Mucosa of rectum (tissue), 2 donors: ENCODE measurements at regions not wholly inside any gene's neighbourhood (a gene's known extent, or its start where the extent isn't known, plus 50 kb on each side); places are given as distances from the start of the nearest gene placed in this dataset.
"Not testable (repeated sequence)": the region's sequence is repeated elsewhere in the genome, so short reads cannot be mapped to it uniquely, and the experiment has no call there.

Experiments
- H3K27ac ChIP-seq, 2 donors: one replicate each; pipeline ENCODE4 v1.7.0; 2013; ENCODE audit warnings: inconsistent platforms in 2 of 2, low read depth in 2 of 2, low read length in 2 of 2
- H3K27me3 ChIP-seq, 2 donors: one replicate each; pipeline ENCODE4 v1.7.0; 2013; ENCODE audit warnings: low read length in 2 of 2; ENCODE audit not compliant: control insufficient read depth in 2 of 2, insufficient read depth in 2 of 2
- H3K36me3 ChIP-seq, 2 donors: one replicate each; pipeline ENCODE4 v1.7.0; 2013; ENCODE audit warnings: low read length in 2 of 2; ENCODE audit not compliant: control insufficient read depth in 2 of 2, insufficient read depth in 2 of 2
- H3K4me1 ChIP-seq, 2 donors: one replicate each; pipeline ENCODE4 v1.7.0; 2013; ENCODE audit warnings: low read length in 2 of 2, mild to moderate bottlenecking in 1 of 2; ENCODE audit not compliant: control insufficient read depth in 2 of 2, insufficient read depth in 2 of 2
- H3K4me3 ChIP-seq, 2 donors: one replicate each; pipeline ENCODE4 v1.7.0; 2013; ENCODE audit warnings: low read length in 2 of 2
- H3K9ac ChIP-seq, 2 donors: one replicate each; pipeline ENCODE4 v1.7.0; 2013; ENCODE audit warnings: low read length in 2 of 2, low read depth in 1 of 2, mild to moderate bottlenecking in 1 of 2
- H3K9me3 ChIP-seq, 2 donors: one replicate each; pipeline ENCODE4 v1.7.0; 2013; ENCODE audit warnings: low read length in 2 of 2; ENCODE audit not compliant: control insufficient read depth in 2 of 2
- donor health status: healthy.
- donor health status: Normal muscosa, but diverticular disease.

DNA sequence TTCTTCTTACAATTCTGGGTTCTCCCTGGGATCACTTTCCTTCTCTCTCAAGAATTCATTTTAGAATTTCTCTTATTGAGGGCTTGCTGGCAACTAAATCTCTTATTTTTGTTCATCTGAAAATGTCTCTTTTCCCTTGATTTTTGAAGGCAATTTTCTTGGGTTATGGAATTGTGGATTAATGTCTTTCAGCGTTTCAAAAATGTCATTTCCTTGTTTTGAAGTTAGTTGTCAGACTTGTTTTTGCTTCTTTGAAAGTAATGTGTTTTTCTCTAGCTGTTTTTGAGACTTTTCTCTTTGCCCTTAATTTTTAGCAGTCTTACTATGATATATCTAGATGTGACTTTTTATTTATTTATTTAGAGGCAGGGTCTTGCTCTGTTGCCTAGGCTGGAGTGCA, 205.7 kb downstream of the CHIC2 start:
- no peak overlapping the region for H3K27ac ChIP-seq
- H3K9ac ChIP-seq, result no peak overlapping the region
- no peaks in the 10 kb centered on the region for H3K9me3 ChIP-seq
- no peak overlapping the region for H3K4me3 ChIP-seq
- no peaks in the 10 kb centered on the region for H3K36me3 ChIP-seq
- H3K27me3 ChIP-seq, result no peaks in the 10 kb centered on the region
- H3K4me1 ChIP-seq, result no peaks in the 10 kb centered on the region

DNA sequence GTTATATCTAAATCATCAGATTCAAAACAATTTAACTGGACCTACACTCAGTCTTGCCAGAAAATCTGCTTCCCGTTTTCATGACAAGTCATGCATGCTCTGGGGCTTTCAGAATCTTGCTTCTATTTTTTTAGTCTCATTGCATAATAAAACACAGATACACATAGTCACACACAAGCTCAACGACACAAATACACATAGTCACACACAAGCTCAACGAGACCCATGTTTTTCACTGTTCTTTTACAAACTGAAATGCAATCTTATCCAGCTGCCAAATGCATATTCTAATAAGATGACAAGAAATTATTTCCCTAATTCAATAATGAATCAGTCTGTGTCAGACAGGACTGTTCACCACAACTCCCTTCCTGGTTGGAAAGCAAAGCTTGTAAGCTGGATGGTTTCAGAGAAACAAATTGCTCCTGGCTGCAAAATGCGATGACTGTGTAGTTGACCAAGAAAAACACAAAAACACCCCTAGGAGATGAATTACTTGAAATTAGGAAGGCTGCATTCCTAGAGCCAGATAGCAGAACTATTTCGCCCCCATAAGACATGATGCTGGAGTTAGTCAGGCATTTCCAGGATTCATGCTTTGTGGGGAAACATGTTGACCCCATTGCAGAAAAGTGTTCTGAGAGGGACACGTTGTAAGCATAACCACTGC, 208.7 kb downstream of the CHIC2 start:
- no peaks in the 10 kb centered on the region for H3K27me3 ChIP-seq
- H3K9ac ChIP-seq, result no peak overlapping the region
- no peak overlapping the region for H3K4me3 ChIP-seq
- H3K4me1 ChIP-seq, result no peaks in the 10 kb centered on the region
- no peaks in the 10 kb centered on the region for H3K36me3 ChIP-seq
- no peaks in the 10 kb centered on the region for H3K9me3 ChIP-seq
- no peak overlapping the region for H3K27ac ChIP-seq

DNA sequence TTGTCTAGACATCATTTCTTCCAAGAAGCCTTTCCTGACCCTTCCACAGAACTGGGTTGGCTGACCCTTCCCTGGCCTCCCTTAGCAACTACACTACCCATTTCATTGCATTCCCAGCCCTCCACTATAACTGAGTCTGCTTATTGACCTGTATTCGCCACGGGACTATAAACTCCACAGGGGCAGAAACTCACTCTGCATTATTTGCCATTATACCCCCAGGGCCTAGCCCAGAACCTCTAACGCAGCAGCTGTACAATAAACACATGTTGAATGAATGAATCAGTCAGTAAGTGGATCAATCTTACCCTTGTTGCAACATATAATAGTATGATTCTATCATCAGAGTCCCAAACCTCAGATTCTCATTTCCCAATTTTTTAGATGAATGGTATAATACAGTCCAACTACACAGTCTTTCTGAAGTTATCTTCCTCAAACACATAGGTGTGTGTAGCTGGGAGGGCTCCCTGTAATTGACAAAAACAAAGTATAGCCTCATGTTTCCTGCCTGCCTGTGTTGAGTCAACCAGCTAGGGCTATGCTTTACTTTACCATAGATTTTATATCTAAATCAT, 209.3 kb downstream of the CHIC2 start:
- H3K27ac ChIP-seq, result no peak overlapping the region
- no peak overlapping the region for H3K9ac ChIP-seq
- H3K36me3 ChIP-seq, result no peaks in the 10 kb centered on the region
- H3K4me1 ChIP-seq, result peaks cover 0 to 3% of the 10 kb centered on the region in 2 donors
- H3K9me3 ChIP-seq, result no peaks in the 10 kb centered on the region
- no peak overlapping the region for H3K4me3 ChIP-seq
- H3K27me3 ChIP-seq, result no peaks in the 10 kb centered on the region

DNA sequence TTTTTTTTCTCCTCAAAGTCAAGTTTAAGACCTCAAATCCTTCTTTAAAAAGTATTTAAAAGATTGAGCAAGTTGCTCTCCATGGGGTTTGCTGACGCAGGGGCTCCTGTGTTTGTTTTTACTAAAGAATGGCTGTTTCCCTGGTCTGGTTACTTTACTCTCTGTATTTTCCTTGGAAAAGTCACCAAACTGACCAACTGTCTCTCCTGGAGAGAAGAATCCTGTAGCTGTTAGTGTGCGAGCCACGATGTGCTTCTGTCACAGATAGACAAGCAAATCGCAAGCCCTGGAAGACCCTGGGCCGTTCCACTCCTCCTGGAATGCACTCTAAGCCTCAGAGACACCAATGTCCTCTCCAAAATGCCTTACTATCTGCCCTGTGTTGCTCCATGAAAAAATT, 212.1 kb downstream of the CHIC2 start:
- Histone ChIP-seq H3K36me3 (no peaks in the 10 kb centered on the region), H3K27me3 (no peaks in the 10 kb centered on the region), H3K4me1 (peaks cover 0 to 7% of the 10 kb centered on the region in 2 donors), H3K4me3 (no peak overlapping the region), H3K9me3 (no peaks in the 10 kb centered on the region), H3K27ac (no peak overlapping the region), H3K9ac (no peak overlapping the region)

DNA sequence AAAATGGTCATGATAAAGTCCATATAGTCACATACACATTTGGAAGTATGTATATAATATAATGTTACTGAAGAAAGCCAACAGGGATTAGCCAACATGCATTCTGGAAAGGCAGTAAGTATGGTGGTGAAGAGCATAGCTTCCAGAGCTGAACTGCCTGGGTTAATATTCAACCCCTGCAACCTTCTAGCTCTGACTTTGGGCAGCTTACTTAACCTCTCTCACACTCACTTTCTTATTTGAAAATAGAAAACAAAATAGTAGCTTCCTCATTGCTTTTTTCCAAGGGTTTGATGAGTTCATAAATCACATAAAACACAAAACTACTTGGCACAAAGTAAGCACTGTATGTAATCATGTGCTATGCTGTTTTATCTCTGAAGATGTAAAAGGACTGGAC, 216.4 kb downstream of the CHIC2 start:
- H3K4me3 ChIP-seq, result no peak overlapping the region
- H3K27ac ChIP-seq, result no peak overlapping the region
- no peaks in the 10 kb centered on the region for H3K27me3 ChIP-seq
- no peaks in the 10 kb centered on the region for H3K36me3 ChIP-seq
- H3K9ac ChIP-seq, result no peak overlapping the region
- H3K4me1 ChIP-seq, result peaks cover 0 to 7% of the 10 kb centered on the region in 2 donors
- H3K9me3 ChIP-seq, result no peaks in the 10 kb centered on the region

DNA sequence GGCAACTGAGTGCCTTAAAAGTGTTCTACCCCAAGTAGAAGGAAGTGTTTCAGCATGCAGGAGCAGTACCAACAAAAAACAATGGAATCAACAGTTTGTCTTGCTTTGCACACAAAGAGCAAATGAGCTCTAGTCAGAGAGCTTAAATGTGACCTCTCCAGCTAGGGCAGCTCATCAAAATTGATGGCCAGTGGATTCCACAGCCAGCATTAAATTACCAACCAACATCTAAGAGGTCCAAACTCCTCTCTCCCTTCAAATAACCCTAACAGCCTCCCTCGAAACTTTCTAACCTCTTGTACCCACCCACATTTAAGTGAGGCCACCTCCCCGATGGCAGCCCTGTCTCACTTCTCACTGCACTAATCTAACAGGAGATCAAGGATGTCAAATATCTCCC, 219.9 kb downstream of the CHIC2 start:
- Histone ChIP-seq H3K9me3 (no peaks in the 10 kb centered on the region), H3K36me3 (no peaks in the 10 kb centered on the region), H3K9ac (no peak overlapping the region), H3K4me1 (peaks cover 0 to 4% of the 10 kb centered on the region in 2 donors), H3K4me3 (no peak overlapping the region), H3K27ac (no peak overlapping the region), H3K27me3 (no peaks in the 10 kb centered on the region)

DNA sequence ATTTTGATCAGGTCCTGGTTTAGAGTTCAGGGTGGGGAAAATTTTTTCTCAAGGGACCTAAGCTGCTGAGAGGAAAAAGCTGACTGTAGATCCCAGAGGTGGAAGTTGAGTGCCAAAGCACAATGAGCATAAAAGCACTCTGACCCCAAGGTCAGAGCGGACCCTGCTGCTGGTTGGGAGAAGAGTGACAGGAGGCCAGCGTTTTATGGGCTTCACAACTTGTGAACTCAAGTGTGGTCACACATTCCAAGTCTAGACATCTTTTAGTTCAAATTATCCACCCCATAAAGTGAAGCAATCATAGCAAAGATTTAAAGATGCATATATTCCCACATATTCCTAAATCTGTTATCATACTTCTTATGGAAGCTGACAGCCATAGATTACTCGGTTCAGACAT, 220.3 kb downstream of the CHIC2 start:
- H3K4me1 ChIP-seq, result peaks cover 0 to 4% of the 10 kb centered on the region in 2 donors
- no peak overlapping the region for H3K27ac ChIP-seq
- H3K9ac ChIP-seq, result no peak overlapping the region
- no peaks in the 10 kb centered on the region for H3K9me3 ChIP-seq
- no peaks in the 10 kb centered on the region for H3K27me3 ChIP-seq
- no peaks in the 10 kb centered on the region for H3K36me3 ChIP-seq
- no peak overlapping the region for H3K4me3 ChIP-seq

DNA sequence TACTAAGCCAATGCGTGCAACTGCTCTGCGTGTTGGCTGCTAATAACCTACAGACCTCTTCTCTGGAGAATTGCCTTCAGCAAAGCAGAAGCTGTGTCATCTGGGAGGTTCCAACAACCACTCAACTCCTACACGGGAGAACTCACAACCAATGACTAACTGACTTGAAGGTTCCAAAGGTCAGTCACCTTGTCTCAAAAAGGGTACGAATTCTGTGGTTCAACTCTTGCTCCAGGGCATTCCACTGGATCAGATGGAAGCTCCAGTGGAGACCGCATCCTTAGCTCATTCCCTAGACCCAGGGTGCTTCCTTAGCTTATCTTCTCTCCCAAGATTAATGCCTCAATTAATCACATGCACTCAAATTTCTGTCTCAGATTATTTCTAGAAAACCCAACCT, 222.7 kb downstream of the CHIC2 start:
- Histone ChIP-seq H3K4me3 (no peak overlapping the region), H3K27me3 (no peaks in the 10 kb centered on the region), H3K4me1 (no peaks in the 10 kb centered on the region), H3K36me3 (no peaks in the 10 kb centered on the region), H3K9ac (no peak overlapping the region), H3K9me3 (no peaks in the 10 kb centered on the region), H3K27ac (no peak overlapping the region)

DNA sequence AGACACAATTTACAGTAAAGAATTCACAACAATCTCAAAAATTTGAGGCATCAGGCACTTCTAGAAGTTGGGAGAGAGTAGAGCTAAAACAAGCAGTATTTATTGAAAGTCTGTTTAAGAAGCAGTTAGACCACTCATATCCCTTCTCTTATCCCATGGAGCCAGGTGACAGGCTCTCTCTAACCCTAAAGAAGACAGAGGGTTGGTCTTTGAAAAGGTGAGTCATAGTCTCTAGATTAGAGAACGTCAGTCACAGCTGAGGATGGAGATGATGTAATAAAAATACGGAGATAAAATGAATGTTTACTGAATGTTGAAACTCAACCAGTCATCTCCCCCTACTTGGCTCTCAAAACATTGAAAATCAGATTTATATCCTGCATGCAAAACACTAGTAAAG, 223.8 kb downstream of the CHIC2 start:
- Histone ChIP-seq H3K4me1 (no peaks in the 10 kb centered on the region), H3K27me3 (no peaks in the 10 kb centered on the region), H3K9me3 (no peaks in the 10 kb centered on the region), H3K36me3 (no peaks in the 10 kb centered on the region), H3K4me3 (no peak overlapping the region), H3K27ac (no peak overlapping the region), H3K9ac (no peak overlapping the region)

DNA sequence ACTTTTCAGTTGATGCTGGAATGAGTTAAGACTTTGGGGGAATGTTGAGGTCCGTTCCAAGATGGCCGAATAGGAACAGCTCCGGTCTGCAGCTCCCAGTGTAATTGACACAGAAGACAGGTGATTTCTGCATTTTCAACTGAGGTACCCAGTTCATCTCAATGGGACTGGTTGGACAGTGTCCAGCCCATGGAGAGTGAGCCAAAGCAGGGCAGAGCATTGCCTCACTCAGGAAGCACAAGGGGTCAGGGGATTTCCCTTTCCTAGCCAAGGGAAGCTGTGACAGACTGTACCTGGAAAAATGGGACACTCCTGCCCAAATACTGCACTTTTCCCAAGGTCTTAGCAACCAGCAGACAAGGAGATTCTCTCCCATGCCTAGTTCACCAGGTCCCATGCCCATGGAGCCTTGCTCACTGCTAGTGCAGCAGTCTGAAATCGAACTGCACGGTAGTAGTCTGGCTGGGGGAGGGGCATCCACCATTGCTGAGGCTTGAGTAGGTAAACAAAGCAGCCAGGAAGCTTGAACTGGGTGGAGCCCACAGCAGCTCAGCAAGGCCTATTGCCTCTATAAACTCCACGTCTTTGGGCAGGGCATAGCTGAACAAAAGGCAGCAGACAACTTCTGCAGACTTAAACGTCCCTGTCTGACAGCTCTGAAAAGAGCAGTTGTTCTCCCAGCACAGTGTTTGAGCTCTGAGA, 231.0 kb downstream of the CHIC2 start:
- not testable (repeated sequence) for H3K9me3 ChIP-seq, H3K4me3 ChIP-seq, H3K27me3 ChIP-seq, H3K4me1 ChIP-seq, H3K36me3 ChIP-seq, H3K9ac ChIP-seq
- peak overlapping the region; percentile 32 to 57 for H3K27ac ChIP-seq
